ENCODE measurements at regions not wholly inside any gene's neighbourhood (a gene's known extent, or its start where the extent isn't known, plus 50 kb on each side); places are given as distances from the start of the nearest gene placed in this dataset.

DNA sequence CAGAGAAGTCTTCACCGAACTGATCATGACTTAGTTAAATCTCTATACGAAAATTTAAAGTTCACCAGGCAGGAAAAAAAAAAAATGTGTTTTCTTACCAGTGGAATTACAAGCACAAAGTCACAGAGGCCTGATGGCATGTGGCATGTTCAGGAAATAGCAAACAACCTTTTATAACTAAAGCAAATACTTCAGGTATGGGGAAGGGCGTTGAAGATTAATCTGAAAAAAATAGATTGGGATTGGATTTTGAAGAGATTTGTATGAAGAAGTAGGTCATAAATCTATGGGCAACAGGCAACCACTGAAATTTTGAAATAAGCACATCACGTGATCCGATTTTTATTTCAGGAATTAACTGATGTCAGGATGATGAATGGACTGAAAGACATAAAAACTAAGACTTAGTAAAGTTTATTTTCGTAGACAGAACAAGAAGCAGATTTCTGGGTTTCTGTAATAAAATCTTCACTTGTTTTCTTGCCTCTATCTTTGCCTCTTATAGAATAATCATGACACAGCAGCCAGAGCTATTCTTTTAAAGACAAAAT, 295.9 kb upstream of the ADGRL4 start:
- CTCF ChIA-PET = no interaction called here
- no peaks in the 10 kb centered on the region for H3K27me3 ChIP-seq (ENCODE audit: insufficient read depth, low read length, poor library complexity, severe bottlenecking)
- no peaks in the 10 kb centered on the region for H3K36me3 Mint-ChIP-seq
- DNase-seq = no peak
- H3K4me3 Mint-ChIP-seq = no peak overlapping the region
- no peaks in the 10 kb centered on the region for H3K4me1 Mint-ChIP-seq
- H3K27me3 Mint-ChIP-seq = no peaks in the 10 kb centered on the region
- no peak overlapping the region for H3K27ac Mint-ChIP-seq
- H3K4me3 ChIP-seq (ENCODE audit: low read length) = no peak overlapping the region
- no peaks in the 10 kb centered on the region for H3K36me3 ChIP-seq (ENCODE audit: insufficient read depth, low read length)
- POLR2A ChIA-PET = no interaction called here
- H3K4me1 ChIP-seq (ENCODE audit: insufficient read depth, low read length) = no peaks in the 10 kb centered on the region
- no peaks in the 10 kb centered on the region for H3K9me3 ChIP-seq (ENCODE audit: low read length)
- no peak overlapping the region for H3K27ac ChIP-seq (ENCODE audit: low read depth, low read length)
- peaks cover 0 to 18% (median 7%) of the 10 kb centered on the region in 5 donors for H3K9me3 Mint-ChIP-seq

GRCh38 chr1:79295967-79296366, 289.4 kb upstream of the ADGRL4 start:
- Histone ChIP-seq H3K36me3 (ENCODE audit: insufficient read depth, low read length) (no peaks in the 10 kb centered on the region), H3K27ac (ENCODE audit: low read depth, low read length) (no peak overlapping the region), H3K4me1 (ENCODE audit: insufficient read depth, low read length) (no peaks in the 10 kb centered on the region), H3K27me3 (ENCODE audit: insufficient read depth, low read length, poor library complexity, severe bottlenecking) (no peaks in the 10 kb centered on the region), H3K4me3 (ENCODE audit: low read length) (no peak overlapping the region), H3K9me3 (ENCODE audit: low read length) (no peaks in the 10 kb centered on the region)
- DNase-seq = no peak
- Mint-ChIP-seq H3K36me3 (no peaks in the 10 kb centered on the region), H3K27ac (no peak overlapping the region), H3K4me1 (no peaks in the 10 kb centered on the region), H3K27me3 (no peaks in the 10 kb centered on the region), H3K4me3 (no peak overlapping the region), H3K9me3 (peaks cover 3 to 13% (median 5%) of the 10 kb centered on the region in 5 donors)
- POLR2A ChIA-PET = no interaction called here
- CTCF ChIA-PET = no interaction called here

DNA sequence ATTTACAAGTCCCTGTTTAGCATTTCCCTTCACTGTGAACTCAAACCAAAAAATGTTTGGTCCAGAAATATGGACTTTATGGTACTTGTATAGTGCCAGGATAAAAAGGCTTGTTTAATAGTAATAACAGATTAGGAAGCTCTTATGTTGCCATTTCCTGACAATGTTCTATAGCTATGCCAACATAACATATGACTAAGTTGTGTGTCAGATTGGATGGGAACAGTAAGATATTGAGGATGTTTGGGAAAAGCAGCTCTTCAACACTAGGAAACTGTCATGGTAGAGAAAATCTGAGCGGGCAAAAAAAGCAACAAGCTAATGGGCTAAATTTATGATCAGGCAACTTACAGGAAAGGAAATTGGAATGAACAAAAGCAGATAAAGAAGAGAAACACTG, 287.1 kb upstream of the ADGRL4 start:
- no peaks in the 10 kb centered on the region for H3K27me3 Mint-ChIP-seq
- H3K36me3 Mint-ChIP-seq = no peaks in the 10 kb centered on the region
- no peak overlapping the region for H3K4me3 Mint-ChIP-seq
- H3K4me1 ChIP-seq (ENCODE audit: insufficient read depth, low read length) = no peaks in the 10 kb centered on the region
- DNase-seq = no peak
- H3K36me3 ChIP-seq (ENCODE audit: insufficient read depth, low read length) = no peaks in the 10 kb centered on the region
- H3K4me1 Mint-ChIP-seq = no peaks in the 10 kb centered on the region
- POLR2A ChIA-PET = no interaction called here
- H3K9me3 ChIP-seq (ENCODE audit: low read length) = no peaks in the 10 kb centered on the region
- CTCF ChIA-PET = no interaction called here
- H3K27me3 ChIP-seq (ENCODE audit: insufficient read depth, low read length, poor library complexity, severe bottlenecking) = no peaks in the 10 kb centered on the region
- no peak overlapping the region for H3K4me3 ChIP-seq (ENCODE audit: low read length)
- peaks cover 0 to 13% (median 3%) of the 10 kb centered on the region in 5 donors for H3K9me3 Mint-ChIP-seq
- no peak overlapping the region for H3K27ac Mint-ChIP-seq
- no peak overlapping the region for H3K27ac ChIP-seq (ENCODE audit: low read depth, low read length)

DNA sequence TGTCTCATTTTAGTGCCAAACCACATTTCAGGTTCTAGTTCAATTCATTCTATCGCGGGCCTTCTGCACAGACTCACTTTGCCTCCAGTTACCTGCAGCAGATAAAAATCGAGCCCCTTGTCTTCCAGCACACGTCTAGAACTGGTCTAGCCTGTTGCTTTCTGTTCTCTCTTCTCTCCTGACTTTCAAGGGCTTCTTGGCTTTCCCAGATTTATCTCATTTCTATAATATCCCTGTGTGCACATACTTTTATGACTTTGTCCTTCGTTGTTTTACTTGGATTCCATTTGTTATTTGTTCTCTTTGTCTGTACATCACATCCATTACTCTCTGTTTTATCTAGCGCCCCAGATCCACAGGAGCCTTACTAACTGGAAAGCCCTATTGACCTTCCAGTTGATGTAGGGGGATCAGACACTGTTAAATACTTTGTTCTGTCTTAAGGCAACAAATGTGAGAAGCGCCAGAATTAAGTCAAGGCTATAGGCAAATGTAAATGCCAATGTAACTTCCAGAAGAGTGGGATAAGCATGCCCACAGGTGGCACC, 284.5 kb upstream of the ADGRL4 start:
- no peaks in the 10 kb centered on the region for H3K9me3 ChIP-seq (ENCODE audit: low read length)
- H3K27ac ChIP-seq (ENCODE audit: low read depth, low read length) = no peak overlapping the region
- Mint-ChIP-seq H3K9me3 (peaks cover 0 to 14% (median 0%) of the 10 kb centered on the region in 5 donors), H3K4me3 (no peak overlapping the region), H3K27me3 (no peaks in the 10 kb centered on the region), H3K36me3 (no peaks in the 10 kb centered on the region), H3K27ac (no peak overlapping the region), H3K4me1 (no peaks in the 10 kb centered on the region)
- no peak overlapping the region for H3K4me3 ChIP-seq (ENCODE audit: low read length)
- no peak for DNase-seq
- no peaks in the 10 kb centered on the region for H3K36me3 ChIP-seq (ENCODE audit: insufficient read depth, low read length)
- POLR2A ChIA-PET = no interaction called here
- CTCF ChIA-PET = no interaction called here
- H3K4me1 ChIP-seq (ENCODE audit: insufficient read depth, low read length) = no peaks in the 10 kb centered on the region
- H3K27me3 ChIP-seq (ENCODE audit: insufficient read depth, low read length, poor library complexity, severe bottlenecking) = no peaks in the 10 kb centered on the region

- Mint-ChIP-seq H3K9me3 (peaks cover 0 to 7% (median 2%) of the 10 kb centered on the region in 5 donors), H3K36me3 (no peaks in the 10 kb centered on the region), H3K27ac (no peak overlapping the region), H3K4me1 (no peaks in the 10 kb centered on the region), H3K27me3 (no peaks in the 10 kb centered on the region), H3K4me3 (no peak overlapping the region)
- H3K4me3 ChIP-seq (ENCODE audit: low read length) = no peak overlapping the region
- POLR2A ChIA-PET = no interaction called here
- no peaks in the 10 kb centered on the region for H3K27me3 ChIP-seq (ENCODE audit: insufficient read depth, low read length, poor library complexity, severe bottlenecking)
- no peaks in the 10 kb centered on the region for H3K36me3 ChIP-seq (ENCODE audit: insufficient read depth, low read length)
- no peak for DNase-seq
- H3K4me1 ChIP-seq (ENCODE audit: insufficient read depth, low read length) = no peaks in the 10 kb centered on the region
- H3K27ac ChIP-seq (ENCODE audit: low read depth, low read length) = no peak overlapping the region
- CTCF ChIA-PET = no interaction called here
- H3K9me3 ChIP-seq (ENCODE audit: low read length) = no peaks in the 10 kb centered on the region
These were observed 281.5 kb upstream of the ADGRL4 start for GRCh38 chr1:79287982-79288381.

DNA sequence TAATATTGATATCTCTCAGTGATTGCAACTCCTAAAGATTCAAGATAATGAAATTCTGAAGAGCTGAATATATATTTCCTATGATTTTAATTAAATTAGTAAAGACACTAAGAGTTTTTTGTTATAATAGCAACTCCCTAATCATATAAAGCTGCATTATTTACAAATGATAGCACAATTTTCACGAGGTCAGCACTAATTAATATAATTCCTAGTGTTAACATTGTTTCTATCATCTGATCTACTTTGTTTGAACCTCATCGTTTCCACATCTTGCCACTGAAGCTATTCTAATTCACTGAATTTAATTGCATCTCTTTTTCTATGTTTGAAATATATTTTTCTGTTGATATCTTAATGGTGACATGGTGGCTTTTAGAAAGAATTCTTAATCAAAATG, 279.1 kb upstream of the ADGRL4 start:
- Mint-ChIP-seq H3K4me3 (no peak overlapping the region), H3K4me1 (no peaks in the 10 kb centered on the region), H3K36me3 (no peaks in the 10 kb centered on the region), H3K9me3 (peaks cover 0 to 17% (median 2%) of the 10 kb centered on the region in 5 donors), H3K27me3 (no peaks in the 10 kb centered on the region), H3K27ac (no peak overlapping the region)
- ChIA-PET CTCF (no interaction called here), POLR2A (no interaction called here)
- Histone ChIP-seq H3K36me3 (ENCODE audit: insufficient read depth, low read length) (no peaks in the 10 kb centered on the region), H3K27ac (ENCODE audit: low read depth, low read length) (no peak overlapping the region), H3K9me3 (ENCODE audit: low read length) (no peaks in the 10 kb centered on the region), H3K4me3 (ENCODE audit: low read length) (no peak overlapping the region), H3K4me1 (ENCODE audit: insufficient read depth, low read length) (no peaks in the 10 kb centered on the region), H3K27me3 (ENCODE audit: insufficient read depth, low read length, poor library complexity, severe bottlenecking) (no peaks in the 10 kb centered on the region)
- no peak for DNase-seq

- CTCF ChIA-PET = no interaction called here
- H3K4me3 ChIP-seq (ENCODE audit: low read length) = no peak overlapping the region
- H3K4me1 Mint-ChIP-seq = no peaks in the 10 kb centered on the region
These were observed 276.9 kb upstream of the ADGRL4 start for GRCh38 chr1:79283451-79283850.

DNA sequence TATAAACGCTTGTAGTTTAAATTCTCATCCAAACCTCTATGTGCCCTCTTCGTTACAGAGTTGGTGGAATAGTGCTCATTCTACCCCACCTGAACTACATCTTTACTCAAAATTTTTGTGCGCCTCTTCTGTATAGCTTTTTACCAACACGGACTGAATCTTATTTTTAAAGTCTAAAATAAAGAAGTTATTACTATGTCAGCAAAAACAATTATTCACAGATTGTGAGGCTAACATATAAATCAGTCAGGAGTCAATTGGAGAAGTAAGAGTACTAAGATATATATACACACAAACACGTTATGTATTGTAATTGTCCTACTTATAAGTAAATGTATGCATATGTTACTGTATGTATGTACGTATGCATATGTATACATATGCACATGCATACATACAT, 274.9 kb upstream of the ADGRL4 start:
- H3K27ac ChIP-seq (ENCODE audit: low read depth, low read length) = no peak overlapping the region
- POLR2A ChIA-PET = no interaction called here
- H3K27me3 Mint-ChIP-seq = no peaks in the 10 kb centered on the region
- H3K36me3 ChIP-seq (ENCODE audit: insufficient read depth, low read length) = no peaks in the 10 kb centered on the region
- no peaks in the 10 kb centered on the region for H3K4me1 ChIP-seq (ENCODE audit: insufficient read depth, low read length)
- no peak overlapping the region for H3K4me3 Mint-ChIP-seq
- DNase-seq = no peak
- H3K9me3 Mint-ChIP-seq = peaks cover 2 to 18% (median 7%) of the 10 kb centered on the region in 5 donors
- CTCF ChIA-PET = no interaction called here
- H3K9me3 ChIP-seq (ENCODE audit: low read length) = no peaks in the 10 kb centered on the region
- H3K27ac Mint-ChIP-seq = no peak overlapping the region
- H3K36me3 Mint-ChIP-seq = no peaks in the 10 kb centered on the region
- H3K4me1 Mint-ChIP-seq = no peaks in the 10 kb centered on the region
- no peak overlapping the region for H3K4me3 ChIP-seq (ENCODE audit: low read length)
- no peaks in the 10 kb centered on the region for H3K27me3 ChIP-seq (ENCODE audit: insufficient read depth, low read length, poor library complexity, severe bottlenecking)

More at GRCh38 chr1:79283451-79283850, 276.9 kb upstream of the ADGRL4 start:
- Mint-ChIP-seq H3K27me3 (no peaks in the 10 kb centered on the region), H3K9me3 (peaks cover 2 to 20% (median 5%) of the 10 kb centered on the region in 5 donors), H3K27ac (no peak overlapping the region), H3K36me3 (no peaks in the 10 kb centered on the region), H3K4me3 (no peak overlapping the region)
- H3K27me3 ChIP-seq (ENCODE audit: insufficient read depth, low read length, poor library complexity, severe bottlenecking) = no peaks in the 10 kb centered on the region
- DNase-seq = no peak
- no peaks in the 10 kb centered on the region for H3K9me3 ChIP-seq (ENCODE audit: low read length)
- no peak overlapping the region for H3K27ac ChIP-seq (ENCODE audit: low read depth, low read length)
- no peaks in the 10 kb centered on the region for H3K36me3 ChIP-seq (ENCODE audit: insufficient read depth, low read length)
- POLR2A ChIA-PET = no interaction called here
- no peaks in the 10 kb centered on the region for H3K4me1 ChIP-seq (ENCODE audit: insufficient read depth, low read length)

GRCh38 chr1:79271759-79272158, 265.2 kb upstream of the ADGRL4 start:
- no peak overlapping the region for H3K27ac Mint-ChIP-seq
- H3K4me3 Mint-ChIP-seq = no peak overlapping the region
- CTCF ChIA-PET = no interaction called here
- no peaks in the 10 kb centered on the region for H3K4me1 Mint-ChIP-seq
- H3K36me3 Mint-ChIP-seq = no peaks in the 10 kb centered on the region
- Histone ChIP-seq H3K9me3 (ENCODE audit: low read length) (no peaks in the 10 kb centered on the region), H3K4me1 (ENCODE audit: insufficient read depth, low read length) (no peaks in the 10 kb centered on the region), H3K27me3 (ENCODE audit: insufficient read depth, low read length, poor library complexity, severe bottlenecking) (no peaks in the 10 kb centered on the region), H3K36me3 (ENCODE audit: insufficient read depth, low read length) (no peaks in the 10 kb centered on the region), H3K27ac (ENCODE audit: low read depth, low read length) (no peak overlapping the region), H3K4me3 (ENCODE audit: low read length) (no peak overlapping the region)
- H3K9me3 Mint-ChIP-seq = peaks cover 4 to 12% (median 11%) of the 10 kb centered on the region in 5 donors
- POLR2A ChIA-PET = no interaction called here
- DNase-seq = no peak
- no peaks in the 10 kb centered on the region for H3K27me3 Mint-ChIP-seq
